Tibial nerve (tissue), 4 donors: ENCODE measurements at regions not wholly inside any gene's neighbourhood (a gene's known extent, or its start where the extent isn't known, plus 50 kb on each side); places are given as distances from the start of the nearest gene placed in this dataset.

Source experiments
- EP300 ChIP-seq, 2 donors: sonication (generic); formaldehyde crosslinking; IDR thresholded peaks; one replicate each; pipeline ENCODE4 v1.6.1; 2017; ENCODE audit warnings: antibody characterized with exemption in 2 of 2, mild to moderate bottlenecking in 1 of 2
- TF ChIP-seq, protein P1 (sequence below), 5 experiments: fragments of 200-600 bp in 3 of 5; fragments of 450-650 bp in 2 of 5; sonication (generic) in 3 of 5; IDR thresholded peaks; one replicate each; pipeline ENCODE4 v1.5.1; 2016 to 2019; ENCODE audit warnings: antibody characterized with exemption in 5 of 5, mild to moderate bottlenecking in 3 of 5, moderate library complexity in 2 of 5

GRCh38 chr18:10266334-10266590 lies 188.2 kb upstream of the APCDD1 start:
- TF ChIP-seq EP300 (IDR thresholded peaks at IDR 0.05) = no peak
- TF ChIP-seq, protein P1, sequence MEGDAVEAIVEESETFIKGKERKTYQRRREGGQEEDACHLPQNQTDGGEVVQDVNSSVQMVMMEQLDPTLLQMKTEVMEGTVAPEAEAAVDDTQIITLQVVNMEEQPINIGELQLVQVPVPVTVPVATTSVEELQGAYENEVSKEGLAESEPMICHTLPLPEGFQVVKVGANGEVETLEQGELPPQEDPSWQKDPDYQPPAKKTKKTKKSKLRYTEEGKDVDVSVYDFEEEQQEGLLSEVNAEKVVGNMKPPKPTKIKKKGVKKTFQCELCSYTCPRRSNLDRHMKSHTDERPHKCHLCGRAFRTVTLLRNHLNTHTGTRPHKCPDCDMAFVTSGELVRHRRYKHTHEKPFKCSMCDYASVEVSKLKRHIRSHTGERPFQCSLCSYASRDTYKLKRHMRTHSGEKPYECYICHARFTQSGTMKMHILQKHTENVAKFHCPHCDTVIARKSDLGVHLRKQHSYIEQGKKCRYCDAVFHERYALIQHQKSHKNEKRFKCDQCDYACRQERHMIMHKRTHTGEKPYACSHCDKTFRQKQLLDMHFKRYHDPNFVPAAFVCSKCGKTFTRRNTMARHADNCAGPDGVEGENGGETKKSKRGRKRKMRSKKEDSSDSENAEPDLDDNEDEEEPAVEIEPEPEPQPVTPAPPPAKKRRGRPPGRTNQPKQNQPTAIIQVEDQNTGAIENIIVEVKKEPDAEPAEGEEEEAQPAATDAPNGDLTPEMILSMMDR (IDR thresholded peaks at IDR 0.05) = no peak
